H1 (cell line): ENCODE measurements at regions not wholly inside any gene's neighbourhood (a gene's known extent, or its start where the extent isn't known, plus 50 kb on each side); places are given as distances from the start of the nearest gene placed in this dataset.

Experiments used
- CTBP2 ChIP-seq: IDR thresholded peaks from 2 replicates; pipeline ENCODE4 v1.7.0; 2011; ENCODE audit warnings: borderline replicate concordance, mild to moderate bottlenecking, moderate library complexity, mixed read lengths, low read length; ENCODE audit not compliant: insufficient read depth, insufficient read length

GRCh38 chr3:86282106-86282787, 708.7 kb downstream of the VGLL3 start (continued):
- no peak for TF ChIP-seq CTBP2
